GM21576 (cell line): ENCODE measurements at regions not wholly inside any gene's neighbourhood (a gene's known extent, or its start where the extent isn't known, plus 50 kb on each side); places are given as distances from the start of the nearest gene placed in this dataset.
A peak's percentile ranks its signal among the peaks of the same experiment; 100 is the strongest.

Experiments used
- ATAC-seq: cut with Tn5 transposase; IDR thresholded peaks from one replicate; pipeline ENCODE4 v1.9.1; 2021; ENCODE audit warnings: mild to moderate bottlenecking, moderate library complexity; ENCODE audit not compliant: unreplicated experiment

DNA sequence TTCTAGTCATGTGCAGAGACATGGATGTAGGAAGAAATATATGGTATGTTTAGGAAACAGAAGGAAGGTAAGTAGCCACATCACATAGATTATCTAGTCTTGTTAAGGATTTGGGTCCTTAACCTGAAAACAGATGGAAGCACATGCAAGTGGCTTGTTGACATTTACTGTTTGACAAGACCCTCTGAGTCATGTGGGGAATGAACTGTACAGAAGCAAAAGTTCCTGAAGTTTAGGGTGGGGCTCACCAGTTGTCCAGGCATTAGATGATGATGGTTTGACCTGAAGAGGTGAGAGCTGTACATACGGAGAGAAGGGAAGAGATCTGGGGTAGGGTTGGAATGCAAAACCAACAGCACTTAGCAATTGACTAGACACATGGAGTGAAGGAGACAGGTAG lies 281.1 kb upstream of the GRIP1 start:
- no peak for ATAC-seq

DNA sequence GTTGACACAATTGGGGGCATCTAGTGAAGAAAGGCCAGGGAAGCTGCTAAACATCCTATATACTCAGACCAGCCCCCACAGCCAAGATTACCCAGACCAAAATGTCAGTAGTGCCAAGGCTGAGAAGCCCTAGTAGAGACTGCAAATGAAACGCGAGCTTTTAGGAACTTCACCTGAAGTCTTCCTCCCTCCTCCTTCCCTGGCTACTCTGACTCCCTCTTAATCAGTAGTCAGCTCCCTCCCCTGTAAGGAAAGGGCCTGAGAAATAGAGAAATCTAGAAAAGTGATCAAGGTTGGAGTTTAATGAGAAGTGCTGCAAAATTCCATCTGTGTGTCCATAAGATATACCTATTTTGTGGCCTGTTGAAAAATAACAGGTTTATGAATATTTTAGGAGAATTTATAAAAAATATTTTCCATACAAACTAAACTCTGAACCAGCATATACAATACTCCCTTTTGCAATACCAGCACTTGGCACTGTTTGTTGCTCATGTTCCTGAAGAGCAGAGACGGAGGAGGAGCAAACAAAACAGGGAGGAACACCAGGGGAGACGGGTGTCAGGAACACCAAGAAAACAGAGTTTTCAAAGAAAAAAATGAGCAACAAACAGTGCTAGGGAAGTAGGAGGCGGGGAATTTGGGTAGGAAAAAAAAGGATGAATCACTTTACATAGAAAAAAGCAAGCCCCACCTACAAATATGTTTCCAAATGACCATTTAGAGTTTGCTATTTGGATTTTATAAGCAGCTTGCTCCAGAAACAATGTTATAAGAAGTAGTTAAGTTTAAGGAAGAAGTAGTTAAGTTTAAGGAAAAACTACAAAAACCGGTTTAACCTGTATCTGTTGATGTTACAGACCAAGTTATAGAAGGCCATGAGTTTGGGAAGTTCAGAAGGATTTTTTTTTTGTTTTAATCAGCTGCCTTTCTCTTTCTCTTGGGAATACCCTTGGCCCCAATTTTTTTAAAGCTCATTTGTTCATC lies 282.1 kb upstream of the GRIP1 start:
- no peak for ATAC-seq

DNA sequence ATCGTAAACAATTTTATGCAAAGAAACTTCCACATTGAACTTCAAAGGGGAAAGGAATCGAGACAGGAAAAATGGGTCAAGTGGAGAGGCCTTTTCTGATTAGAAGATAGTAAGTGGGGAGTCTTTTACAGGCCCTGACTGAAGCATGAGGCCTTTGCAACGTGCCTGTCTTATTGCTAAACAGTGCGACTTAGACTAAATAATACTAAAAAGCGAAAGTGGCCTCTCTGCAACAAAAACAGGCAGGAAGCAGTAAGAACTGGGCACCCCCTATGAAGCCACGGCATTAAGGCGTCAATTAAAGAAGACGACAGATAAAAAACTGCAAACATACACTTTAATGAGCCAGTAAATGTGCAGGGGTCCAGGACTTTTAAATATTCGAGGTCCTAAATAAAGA lies 283.4 kb upstream of the GRIP1 start:
- ATAC-seq, result no peak

DNA sequence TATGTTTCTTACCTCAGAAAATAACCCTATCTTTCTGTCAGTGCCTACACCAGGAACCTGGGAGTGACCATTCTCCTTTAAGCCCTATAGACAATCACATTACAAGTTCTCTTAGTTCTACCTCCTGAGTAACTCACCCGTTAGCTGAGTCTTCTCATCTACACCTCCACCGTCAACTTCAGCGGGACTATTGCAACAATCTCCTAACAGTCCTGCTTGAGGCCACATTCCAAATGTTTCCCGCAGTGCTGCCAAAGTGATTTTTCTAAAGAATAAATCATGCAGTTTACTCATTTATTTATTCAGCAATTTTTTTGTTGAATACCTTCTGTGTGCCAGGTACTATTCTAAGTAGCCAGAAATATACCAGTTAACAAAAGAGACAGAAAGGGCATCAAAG lies 285.0 kb upstream of the GRIP1 start:
- no peak for ATAC-seq

DNA sequence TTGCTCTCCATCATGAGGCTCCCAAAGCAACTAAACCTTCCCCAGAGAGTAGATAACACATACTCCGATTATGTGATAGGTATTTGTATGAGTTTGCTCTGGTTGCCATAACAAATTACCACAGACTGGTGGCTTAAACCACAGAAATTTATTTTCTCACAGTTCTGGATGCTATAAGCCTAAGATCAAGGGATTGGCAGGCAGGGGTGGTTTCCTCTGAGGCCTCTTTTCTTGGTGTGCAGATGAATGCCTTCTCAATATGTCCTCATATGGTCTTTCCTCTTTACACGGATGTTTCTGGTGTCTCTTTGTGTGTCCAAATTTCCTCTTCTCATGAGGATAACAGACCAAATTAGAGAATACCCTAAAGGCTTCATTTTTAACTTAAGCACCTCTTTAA lies 285.8 kb upstream of the GRIP1 start:
- no peak for ATAC-seq

DNA sequence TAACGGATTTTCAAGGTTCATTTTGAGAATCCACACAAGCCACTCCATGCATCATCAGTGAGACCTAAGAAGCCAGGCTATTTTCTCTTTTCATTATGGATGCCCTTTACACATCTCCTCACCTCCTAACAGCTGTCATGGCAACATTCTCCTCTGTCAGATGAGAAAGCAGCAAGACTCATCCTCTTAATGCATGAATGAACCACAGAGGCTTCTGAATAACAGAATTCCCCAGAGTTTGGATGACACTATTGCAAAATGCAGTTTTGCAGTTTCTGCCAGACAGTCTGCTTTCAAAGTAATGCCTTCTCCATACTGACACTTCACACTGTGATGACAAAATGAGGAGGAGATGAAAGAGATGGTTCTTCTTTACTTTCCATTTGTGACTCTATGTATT lies 286.7 kb upstream of the GRIP1 start:
- no peak for ATAC-seq

DNA sequence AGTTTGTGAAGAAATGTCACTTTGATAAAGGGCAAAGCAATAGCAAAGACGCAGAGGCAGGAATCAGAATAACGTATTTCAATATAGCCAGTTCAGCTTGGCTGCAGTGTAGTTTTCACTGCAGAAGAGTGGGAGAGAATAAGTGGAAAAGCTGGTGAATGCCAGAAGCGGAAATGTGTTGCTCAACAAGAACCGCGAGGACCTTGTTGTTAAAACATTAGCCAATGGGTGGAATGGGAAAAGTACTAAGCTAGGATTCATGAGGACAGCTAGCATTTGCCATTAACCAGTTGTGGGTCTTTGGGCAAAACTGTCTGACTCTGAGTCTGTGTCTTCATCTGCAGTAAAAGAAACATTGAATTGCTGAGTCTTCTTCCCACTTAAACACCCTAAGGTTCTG lies 292.9 kb upstream of the GRIP1 start:
- ATAC-seq, result no peak

DNA sequence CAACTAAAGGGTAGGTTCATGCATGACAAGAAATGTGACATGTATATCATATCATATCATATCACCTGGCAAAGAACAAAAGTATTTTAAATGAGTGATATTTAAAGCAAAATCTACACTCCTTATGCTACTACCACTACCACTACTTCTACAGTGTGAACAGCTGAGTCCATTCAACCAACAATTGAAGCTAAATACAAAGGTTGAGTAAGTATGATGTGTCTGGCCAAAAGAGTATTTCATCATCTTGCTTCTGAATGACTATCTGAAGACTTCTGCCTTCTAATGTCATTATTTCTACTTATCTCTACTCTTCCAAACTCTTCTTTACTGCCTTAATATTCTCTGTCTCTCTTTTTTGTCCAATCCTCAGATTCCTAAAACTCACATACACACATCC lies 292.6 kb upstream of the CAND1 start:
- no peak for ATAC-seq

DNA sequence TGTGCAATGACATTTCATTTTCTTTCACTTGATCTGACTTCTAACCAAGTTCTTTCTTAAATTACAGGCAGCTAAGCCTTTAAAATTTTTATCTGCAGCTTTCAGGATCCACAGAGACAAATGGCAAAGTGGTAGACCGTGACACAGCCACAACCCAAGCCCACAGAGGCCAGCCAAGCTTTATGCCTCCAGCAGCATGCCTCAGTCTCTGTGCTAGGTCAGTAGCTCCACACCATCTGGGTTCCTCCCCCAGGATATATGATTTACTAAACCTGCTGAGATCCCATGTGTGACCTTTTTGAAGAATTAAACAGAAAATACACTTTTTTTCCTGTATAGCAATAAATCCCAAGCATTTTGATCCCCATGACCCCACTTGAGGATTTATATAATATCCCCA lies 290.4 kb upstream of the CAND1 start:
- no peak for ATAC-seq

DNA sequence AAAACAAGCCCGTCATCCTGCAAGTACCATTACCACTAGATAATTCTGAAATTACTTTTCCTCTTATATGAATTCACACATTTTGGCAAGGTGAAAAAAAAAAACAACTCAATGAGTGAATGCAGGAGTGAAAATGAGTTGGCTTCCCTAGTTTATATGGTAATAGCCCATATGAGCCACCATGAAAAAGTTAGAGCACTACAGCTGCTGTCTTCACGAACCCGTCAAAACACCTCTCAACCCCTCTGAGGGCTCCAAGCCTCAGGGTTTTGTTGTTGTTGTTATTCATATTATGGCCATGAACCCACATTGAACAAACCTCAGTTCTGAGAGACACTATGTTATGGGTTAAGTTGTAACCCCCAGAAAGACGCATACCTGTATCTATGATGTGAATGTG lies 289.9 kb upstream of the CAND1 start:
- ATAC-seq, result no peak

DNA sequence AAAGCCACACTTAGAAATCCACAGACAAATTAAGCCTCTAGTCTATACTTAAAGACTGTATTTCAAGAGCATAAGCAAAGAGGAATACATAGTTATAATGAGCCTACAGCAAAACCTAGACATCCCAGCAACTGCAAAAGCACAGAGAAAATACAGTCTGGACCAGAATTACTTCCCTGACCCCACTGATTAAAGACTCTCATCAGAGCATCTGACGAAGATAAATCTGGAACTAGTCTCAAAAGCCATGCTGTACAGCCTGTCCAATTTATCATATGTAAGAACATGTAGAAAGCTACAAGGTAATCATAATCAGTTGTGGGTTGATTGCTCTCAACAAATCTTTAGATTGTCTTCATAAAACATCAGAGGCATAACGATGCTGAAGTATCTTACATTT lies 285.1 kb upstream of the CAND1 start:
- no peak for ATAC-seq

DNA sequence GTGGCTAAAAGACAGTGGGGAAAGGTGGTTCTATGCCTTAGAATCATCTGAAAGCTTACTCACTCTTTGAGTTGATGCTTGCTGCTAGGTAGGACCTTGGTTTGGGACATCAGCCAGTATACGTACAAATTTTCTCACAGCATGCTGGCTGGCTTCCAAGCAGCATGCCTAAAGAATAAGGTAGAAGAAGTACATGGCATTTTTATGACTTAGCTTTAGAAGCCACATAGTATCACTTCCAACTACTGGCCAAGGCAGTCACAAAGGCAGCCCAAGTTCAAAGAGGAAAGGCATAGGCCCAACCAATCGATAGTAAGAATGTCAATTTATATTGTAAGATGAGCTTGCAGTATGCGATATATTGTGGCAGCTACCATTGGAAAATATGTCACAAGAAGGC lies 284.2 kb upstream of the CAND1 start:
- ATAC-seq, result no peak

DNA sequence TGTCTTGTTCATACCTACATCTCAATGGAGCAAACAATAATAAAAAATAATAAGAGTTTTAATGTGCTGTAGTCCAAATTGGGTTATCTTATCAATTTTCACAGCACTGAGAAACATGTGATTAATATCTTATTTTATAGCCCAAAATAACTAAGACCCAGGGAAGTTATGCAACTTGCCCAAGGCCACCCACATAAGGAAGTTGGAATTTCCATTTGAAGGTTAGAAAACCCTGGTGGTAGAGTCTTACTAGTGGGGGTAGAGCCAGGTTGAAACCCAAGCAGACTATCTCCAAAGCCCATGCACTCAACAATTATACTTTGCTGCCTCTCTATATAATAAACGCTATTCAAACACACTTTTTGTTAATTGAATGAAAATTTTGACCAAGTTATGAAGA lies 270.0 kb upstream of the CAND1 start:
- ATAC-seq, result no peak

DNA sequence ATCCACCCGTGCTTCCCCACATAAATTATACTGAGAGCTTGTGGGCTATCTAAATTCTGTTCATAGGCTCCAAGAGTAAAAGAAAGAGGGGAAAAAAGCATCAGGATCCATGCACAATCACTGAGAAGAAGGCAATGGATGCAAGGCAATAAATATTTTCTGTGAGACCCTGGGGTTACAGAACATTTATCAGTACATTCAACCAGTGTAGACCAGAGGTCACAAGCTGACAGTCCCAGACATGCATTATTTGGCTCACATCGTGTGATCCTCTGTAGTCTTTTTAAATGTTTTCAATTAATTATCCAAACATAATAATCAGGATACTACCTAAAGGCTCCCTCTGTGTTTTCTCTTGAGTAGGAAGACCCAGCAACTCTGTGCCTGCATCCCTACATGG lies 267.9 kb upstream of the CAND1 start:
- ATAC-seq, result no peak

DNA sequence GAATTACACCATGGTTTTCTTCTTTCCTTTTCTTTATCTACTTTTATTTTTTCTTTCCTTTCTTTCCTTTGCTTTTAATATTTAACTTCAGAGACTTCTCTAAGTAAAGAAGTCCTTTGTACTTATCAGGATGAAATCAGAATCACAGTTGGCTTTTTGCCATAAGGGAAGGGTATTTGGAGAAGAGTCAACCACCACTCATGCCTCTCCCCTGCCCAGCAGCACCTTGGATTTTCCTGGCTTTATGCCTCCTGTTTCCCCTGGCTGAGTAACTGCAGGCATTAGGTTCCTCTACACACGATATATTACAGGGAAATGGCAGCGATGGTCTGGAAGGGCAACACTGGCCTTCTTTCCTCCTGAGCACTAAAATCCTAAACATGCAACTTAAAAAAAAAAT lies 266.4 kb upstream of the CAND1 start:
- ATAC-seq, result no peak

DNA sequence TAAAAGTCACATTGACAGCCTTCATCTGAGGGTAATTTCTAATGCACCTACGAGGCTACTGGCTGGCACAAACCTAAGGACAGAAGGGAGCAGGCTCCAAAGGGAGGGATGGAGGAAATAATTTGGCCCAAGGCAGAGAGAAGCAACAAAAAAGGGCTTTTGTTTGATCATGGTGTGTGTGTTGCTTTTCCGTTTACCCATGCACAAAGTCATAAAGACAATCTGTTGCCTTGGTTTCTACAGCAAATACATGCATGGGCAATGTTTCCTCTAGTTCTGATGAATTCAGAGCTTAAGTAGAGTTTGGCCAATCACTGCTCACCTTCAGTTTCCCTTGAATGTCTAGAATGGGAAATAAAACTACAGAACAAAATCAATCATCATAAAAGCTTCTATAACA lies 262.5 kb upstream of the CAND1 start:
- no peak for ATAC-seq

DNA sequence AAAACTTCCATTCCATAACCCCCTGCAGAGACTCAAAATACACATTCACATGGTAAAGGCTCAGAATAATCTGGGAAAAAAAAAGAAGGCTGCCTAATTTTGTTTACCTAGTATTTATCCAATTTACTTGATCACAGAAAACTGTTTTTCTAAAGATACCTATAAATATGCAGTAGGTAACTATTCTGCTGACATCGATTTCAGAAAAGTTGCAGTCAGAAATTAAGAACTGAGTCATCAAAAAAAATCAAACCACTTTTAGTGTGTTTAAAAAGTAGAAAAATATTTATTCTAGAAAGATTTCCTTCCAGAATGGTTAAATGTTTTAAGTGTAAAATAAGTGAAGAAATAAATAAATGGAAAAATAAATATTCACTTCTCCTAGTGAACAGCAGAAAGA lies 254.5 kb upstream of the CAND1 start:
- no peak for ATAC-seq

DNA sequence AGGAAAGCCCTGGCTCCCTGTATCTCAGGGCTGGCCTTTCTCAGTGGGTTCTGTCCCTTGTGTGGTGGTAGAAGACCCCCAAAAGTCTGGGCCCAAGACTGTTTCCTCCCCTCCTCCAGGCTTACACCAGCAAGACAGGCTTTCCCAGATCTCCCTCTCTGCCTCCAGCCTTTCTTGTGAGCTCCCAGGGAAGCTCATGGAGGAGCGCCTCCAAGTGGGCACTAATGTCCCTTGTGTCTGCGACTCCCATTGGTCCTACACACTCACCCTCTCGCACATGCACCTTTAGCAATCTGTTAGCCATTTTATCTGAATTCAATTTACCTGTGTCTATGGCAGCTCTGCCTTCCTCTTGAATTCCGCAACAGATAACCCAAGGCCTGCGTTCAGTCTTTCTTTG lies 251.1 kb upstream of the CAND1 start:
- ATAC-seq, result no peak

DNA sequence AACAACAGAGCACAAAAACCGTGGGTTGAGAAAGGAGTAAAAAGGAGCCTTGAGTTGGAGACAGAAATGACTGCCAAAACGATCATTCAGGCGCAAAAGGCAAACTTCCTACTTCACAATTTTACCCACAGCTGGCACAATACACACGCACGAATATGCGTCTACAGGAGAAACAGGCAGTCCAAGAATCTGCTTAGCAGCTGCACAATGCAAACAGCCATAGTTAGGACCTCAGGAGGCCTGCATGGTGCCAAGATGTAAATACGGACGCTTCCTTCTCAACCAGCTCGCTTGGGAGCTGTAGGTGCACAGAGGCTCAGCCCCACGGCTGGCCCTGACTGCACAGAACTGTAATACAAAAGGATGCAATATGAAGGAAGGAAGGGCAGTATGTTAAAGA lies 250.1 kb upstream of the CAND1 start:
- no peak for ATAC-seq

DNA sequence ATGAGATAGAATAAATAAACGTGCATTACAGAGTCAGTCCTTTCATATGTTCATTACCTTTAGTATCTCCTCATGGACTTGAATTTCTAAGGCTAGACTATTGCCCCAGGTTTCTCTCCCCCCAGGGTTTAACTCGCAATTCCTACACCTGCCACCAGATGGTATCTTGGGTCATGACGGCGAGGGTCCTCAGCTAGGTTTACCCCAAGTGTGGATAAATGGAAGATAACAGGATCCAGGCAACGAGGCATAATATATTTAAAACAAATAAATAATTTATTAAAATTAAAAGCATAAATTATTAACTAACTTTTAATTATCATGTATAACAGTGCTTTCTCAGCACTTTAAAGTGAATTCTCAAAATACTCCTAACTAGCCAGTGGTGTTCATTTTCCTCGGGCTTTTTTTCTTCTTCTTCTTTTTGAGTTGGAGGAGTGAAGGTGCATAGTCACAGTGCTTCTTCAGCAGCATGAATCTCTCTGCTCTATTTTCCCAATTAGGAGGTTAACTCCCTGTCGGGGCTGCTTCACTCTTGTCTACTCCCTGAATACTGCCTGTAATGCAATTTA lies 243.5 kb upstream of the CAND1 start:
- ATAC-seq, result peak; percentile 89

DNA sequence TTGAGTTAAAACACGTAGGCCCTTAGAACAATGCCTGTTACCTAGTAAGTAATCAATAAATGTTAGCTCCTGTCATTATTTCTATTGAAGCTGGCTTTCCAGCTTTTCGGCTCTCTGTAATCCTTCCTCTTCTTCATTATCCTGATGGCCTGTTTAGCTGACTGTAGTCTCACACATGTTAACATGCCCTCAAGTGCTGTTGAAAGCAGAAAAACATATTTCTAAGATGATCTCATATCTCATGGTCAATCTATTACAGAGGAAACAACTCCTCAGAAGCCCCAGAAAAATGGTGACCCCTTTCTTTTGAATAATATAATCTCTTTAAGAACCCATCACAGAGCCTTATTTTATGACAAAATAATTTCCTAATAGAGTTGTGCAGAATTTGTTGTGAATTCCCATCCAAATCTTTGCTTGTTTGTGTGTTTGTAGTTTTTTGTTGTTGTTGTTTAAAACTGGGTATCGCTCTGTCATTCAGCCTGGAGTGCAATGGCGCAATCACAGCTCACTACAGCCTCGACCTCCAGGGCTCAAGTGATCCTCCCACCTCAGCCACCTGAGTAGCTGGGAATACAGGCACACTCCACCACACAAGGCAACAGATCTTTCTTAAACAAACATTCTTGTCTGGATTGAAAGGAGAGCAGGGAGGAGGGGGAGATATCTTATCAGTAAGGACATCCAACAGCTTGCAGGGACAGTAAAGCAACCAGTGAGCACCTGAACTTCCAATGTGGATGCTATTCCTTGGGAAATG lies 242.5 kb upstream of the CAND1 start:
- ATAC-seq, result no peak

DNA sequence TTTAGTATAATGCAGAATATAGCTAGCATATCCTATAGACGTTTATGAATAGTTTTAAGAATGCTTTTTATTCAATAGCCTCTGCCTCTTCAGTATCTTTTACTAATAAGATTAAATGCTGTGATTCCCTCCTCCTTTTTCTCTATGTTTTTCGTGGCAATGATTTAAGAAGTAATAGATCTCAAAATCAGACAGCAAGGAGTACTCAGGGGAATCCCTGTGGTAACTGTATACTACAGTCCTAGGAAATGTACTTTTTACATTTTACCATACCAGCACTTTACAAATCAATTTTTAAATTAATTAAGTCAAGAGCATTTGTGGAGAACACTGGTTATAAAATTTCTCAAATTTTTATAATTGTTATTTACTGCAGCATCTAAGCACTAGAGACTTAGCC lies 240.6 kb upstream of the CAND1 start:
- no peak for ATAC-seq
